Vagina (tissue), 2 donors: ENCODE measurements at regions not wholly inside any gene's neighbourhood (a gene's known extent, or its start where the extent isn't known, plus 50 kb on each side); places are given as distances from the start of the nearest gene placed in this dataset.
A peak's percentile ranks its signal among the peaks of the same experiment; 100 is the strongest.
"Not testable (repeated sequence)": the region's sequence is repeated elsewhere in the genome, so short reads cannot be mapped to it uniquely, and the experiment has no call there.

Source experiments
- DNase-seq, 2 donors: peaks; one replicate each; pipeline ENCODE4 v3.0.0-alpha.2; 2017; ENCODE audit errors: extremely low spot score in 2 of 2
- H3K27ac ChIP-seq: fragments of 200-600 bp; sonication (generic); one replicate; pipeline ENCODE4 v1.5.1; 2019
- H3K27me3 ChIP-seq: fragments of 200-600 bp; sonication (generic); one replicate; pipeline ENCODE4 v1.5.1; 2019
- H3K36me3 ChIP-seq, 2 donors: fragments of 200-600 bp; sonication (generic); one replicate each; pipeline ENCODE4 v1.5.1; 2017 to 2019
- H3K4me1 ChIP-seq: fragments of 200-600 bp; sonication (generic); one replicate; pipeline ENCODE4 v1.5.1; 2019
- H3K4me3 ChIP-seq, 2 donors: fragments of 200-600 bp; sonication (generic); 1 replicate in 1 of 2; 2 replicates in 1 of 2; pipeline ENCODE4 v1.5.1; 2016 to 2019
- H3K9me3 ChIP-seq: fragments of 200-600 bp; sonication (generic); one replicate; pipeline ENCODE4 v1.5.1; 2019
- CTCF ChIP-seq, 3 experiments: fragments of 450-650 bp in 2 of 3; fragments of 200-600 bp in 1 of 3; sonication (generic) in 1 of 3; IDR thresholded peaks; one replicate each; pipeline ENCODE4 v1.5.1; 2017 to 2019; ENCODE audit warnings: antibody characterized with exemption in 3 of 3, mild to moderate bottlenecking in 2 of 3, moderate library complexity in 2 of 3
- POLR2A ChIP-seq, 2 donors: fragments of 450-650 bp; IDR thresholded peaks; one replicate each; pipeline ENCODE4 v1.6.1; 2017; ENCODE audit warnings: antibody characterized with exemption in 2 of 2, mild to moderate bottlenecking in 2 of 2, moderate library complexity in 2 of 2
- POLR2AphosphoS5 ChIP-seq, 2 donors: sonication (generic); formaldehyde crosslinking; IDR thresholded peaks; one replicate each; pipeline ENCODE4 v1.9.0; 2017; ENCODE audit warnings: antibody characterized with exemption in 2 of 2, mild to moderate bottlenecking in 2 of 2, low read depth in 1 of 2; ENCODE audit not compliant: insufficient read depth in 1 of 2
- intact Hi-C: fragments of 100-400 bp; cut with DNase I; formaldehyde crosslinking; loops from one replicate; pipeline ENCODE4 v1.15.1; 2023

- DNase-seq, result no peak
- H3K4me1 ChIP-seq, result no peaks in the 10 kb centered on the region
- no peaks in the 10 kb centered on the region for H3K9me3 ChIP-seq
- intact Hi-C loops, result no loop called here
- no peak for TF ChIP-seq POLR2A (IDR thresholded peaks at IDR 0.05)
- TF ChIP-seq POLR2AphosphoS5 (IDR thresholded peaks at IDR 0.05; ENCODE audit: insufficient read depth in 1 of 2, low read depth in 1 of 2), result no peak
- no peak for TF ChIP-seq CTCF (IDR thresholded peaks at IDR 0.05)
- no peaks in the 10 kb centered on the region for H3K36me3 ChIP-seq
- no peak overlapping the region for H3K27ac ChIP-seq
- no peaks in the 10 kb centered on the region for H3K27me3 ChIP-seq
- H3K4me3 ChIP-seq, result no peak overlapping the region
Measured at GRCh38 chr4:138789796-138790195, 225.8 kb upstream of the NOCT start.

GRCh38 chr4:138788857-138789256, 226.7 kb upstream of the NOCT start:
- TF ChIP-seq POLR2A (IDR thresholded peaks at IDR 0.05) (no peak), POLR2AphosphoS5 (IDR thresholded peaks at IDR 0.05; ENCODE audit: insufficient read depth in 1 of 2, low read depth in 1 of 2) (no peak), CTCF (IDR thresholded peaks at IDR 0.05) (no peak)
- no peak overlapping the region for H3K27ac ChIP-seq

GRCh38 chr4:138788267-138788790, 227.3 kb upstream of the NOCT start:
- Histone ChIP-seq H3K27me3 (no peaks in the 10 kb centered on the region), H3K4me1 (no peaks in the 10 kb centered on the region), H3K27ac (no peak overlapping the region), H3K4me3 (no peak overlapping the region), H3K36me3 (no peaks in the 10 kb centered on the region), H3K9me3 (no peaks in the 10 kb centered on the region)
- TF ChIP-seq POLR2AphosphoS5 (IDR thresholded peaks at IDR 0.05; ENCODE audit: insufficient read depth in 1 of 2, low read depth in 1 of 2) (no peak), CTCF (IDR thresholded peaks at IDR 0.05) (no peak), POLR2A (IDR thresholded peaks at IDR 0.05) (no peak)
- intact Hi-C loops, result no loop called here
- no peak for DNase-seq

More at GRCh38 chr4:138788857-138789256, 226.7 kb upstream of the NOCT start:
- intact Hi-C loops, result no loop called here
- Histone ChIP-seq H3K27me3 (no peaks in the 10 kb centered on the region), H3K36me3 (no peaks in the 10 kb centered on the region), H3K4me1 (no peaks in the 10 kb centered on the region), H3K9me3 (no peaks in the 10 kb centered on the region), H3K4me3 (no peak overlapping the region)
- DNase-seq, result no peak

- H3K4me3 ChIP-seq, DNase-seq, intact Hi-C loops, H3K27me3 ChIP-seq, H3K27ac ChIP-seq, H3K36me3 ChIP-seq, H3K9me3 ChIP-seq, H3K4me1 ChIP-seq: not testable (repeated sequence)
Measured at GRCh38 chr4:138779761-138780160, 235.8 kb upstream of the NOCT start.

GRCh38 chr4:138775890-138776289, 239.7 kb upstream of the NOCT start:
- Histone ChIP-seq H3K36me3 (no peaks in the 10 kb centered on the region), H3K27ac (peak overlapping the region; percentile 26), H3K4me1 (no peaks in the 10 kb centered on the region), H3K9me3 (no peaks in the 10 kb centered on the region), H3K27me3 (no peaks in the 10 kb centered on the region), H3K4me3 (no peak overlapping the region)
- no peak for TF ChIP-seq POLR2A (IDR thresholded peaks at IDR 0.05)
- no peak for TF ChIP-seq CTCF (IDR thresholded peaks at IDR 0.05)
- no peak for TF ChIP-seq POLR2AphosphoS5 (IDR thresholded peaks at IDR 0.05; ENCODE audit: insufficient read depth in 1 of 2, low read depth in 1 of 2)
- DNase-seq, result no peak
- intact Hi-C loops, result no loop called here
